ENCODE measurements at regions not wholly inside any gene's neighbourhood (a gene's known extent, or its start where the extent isn't known, plus 50 kb on each side); places are given as distances from the start of the nearest gene placed in this dataset.

DNA sequence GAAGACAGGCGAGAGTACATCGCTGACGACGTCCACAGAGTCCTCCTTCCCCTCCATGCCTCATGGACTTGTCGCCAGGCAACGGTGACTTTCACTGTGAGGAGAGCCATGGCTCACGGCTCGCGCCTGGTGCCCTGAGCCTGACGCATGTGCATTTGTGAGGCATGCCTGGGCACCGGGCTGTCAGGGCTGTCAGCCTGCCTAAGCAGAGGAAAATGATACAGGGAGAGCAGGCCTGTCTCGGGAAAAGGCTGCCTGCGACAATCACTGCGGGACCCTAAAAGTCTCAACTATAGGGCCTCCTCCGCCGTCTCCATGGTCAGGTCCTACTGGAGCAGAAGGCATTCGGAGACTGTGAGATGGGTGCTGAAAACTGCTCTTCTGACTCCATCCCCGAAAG, 135.5 kb upstream of the WSB1 start:
- TF ChIP-seq CTCF (IDR thresholded peaks at IDR 0.05), result no peak
- TF ChIP-seq POLR2A (IDR thresholded peaks at IDR 0.05), result no peak

Measured in body of pancreas (tissue), 4 donors.